ENCODE measurements at regions not wholly inside any gene's neighbourhood (a gene's known extent, or its start where the extent isn't known, plus 50 kb on each side); places are given as distances from the start of the nearest gene placed in this dataset.

DNA sequence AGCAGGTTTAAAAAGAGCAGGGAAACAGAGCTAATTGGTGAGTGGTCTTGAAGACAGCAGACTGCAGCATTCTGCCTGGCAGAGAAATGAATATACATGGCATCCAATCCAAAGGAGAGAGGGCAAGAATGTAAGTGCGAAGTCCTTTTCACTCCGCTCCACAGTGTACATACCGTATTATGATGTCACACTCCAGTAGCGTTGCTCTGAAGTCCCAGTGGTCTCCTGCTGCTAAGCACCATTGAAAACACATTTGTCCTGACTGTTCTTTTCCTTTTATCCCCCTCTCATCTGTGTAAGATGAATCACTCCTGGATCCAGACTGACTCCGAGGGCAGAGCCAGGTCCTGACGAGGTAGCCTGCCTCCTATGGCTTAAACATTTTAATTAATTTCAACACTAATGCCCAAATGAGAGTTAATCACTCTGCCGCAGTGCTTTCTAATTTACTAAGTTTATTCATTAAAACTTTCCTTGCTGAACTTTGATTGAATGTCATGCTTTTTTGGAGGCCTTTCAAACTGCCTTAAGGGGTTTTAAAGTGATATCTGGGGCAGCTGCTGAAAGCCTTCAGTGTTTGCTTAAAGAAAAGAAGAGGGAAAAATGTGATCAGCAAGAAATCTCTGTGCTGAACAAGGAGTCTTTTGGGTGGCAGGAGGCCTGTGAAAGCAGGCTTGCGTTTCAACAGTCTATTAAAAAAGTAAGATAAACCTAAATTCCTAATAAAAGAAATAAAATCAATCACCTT is 227.2 kb downstream of the ATG4C start:
- TF ChIP-seq, protein P1, sequence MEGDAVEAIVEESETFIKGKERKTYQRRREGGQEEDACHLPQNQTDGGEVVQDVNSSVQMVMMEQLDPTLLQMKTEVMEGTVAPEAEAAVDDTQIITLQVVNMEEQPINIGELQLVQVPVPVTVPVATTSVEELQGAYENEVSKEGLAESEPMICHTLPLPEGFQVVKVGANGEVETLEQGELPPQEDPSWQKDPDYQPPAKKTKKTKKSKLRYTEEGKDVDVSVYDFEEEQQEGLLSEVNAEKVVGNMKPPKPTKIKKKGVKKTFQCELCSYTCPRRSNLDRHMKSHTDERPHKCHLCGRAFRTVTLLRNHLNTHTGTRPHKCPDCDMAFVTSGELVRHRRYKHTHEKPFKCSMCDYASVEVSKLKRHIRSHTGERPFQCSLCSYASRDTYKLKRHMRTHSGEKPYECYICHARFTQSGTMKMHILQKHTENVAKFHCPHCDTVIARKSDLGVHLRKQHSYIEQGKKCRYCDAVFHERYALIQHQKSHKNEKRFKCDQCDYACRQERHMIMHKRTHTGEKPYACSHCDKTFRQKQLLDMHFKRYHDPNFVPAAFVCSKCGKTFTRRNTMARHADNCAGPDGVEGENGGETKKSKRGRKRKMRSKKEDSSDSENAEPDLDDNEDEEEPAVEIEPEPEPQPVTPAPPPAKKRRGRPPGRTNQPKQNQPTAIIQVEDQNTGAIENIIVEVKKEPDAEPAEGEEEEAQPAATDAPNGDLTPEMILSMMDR (IDR thresholded peaks at IDR 0.05) = no peak
- no peak for TF ChIP-seq POLR2A (IDR thresholded peaks at IDR 0.05)
- no peak for TF ChIP-seq POLR2AphosphoS5 (IDR thresholded peaks at IDR 0.05)

All from prostate gland (tissue), 2 donors.